ENCODE measurements at regions not wholly inside any gene's neighbourhood (a gene's known extent, or its start where the extent isn't known, plus 50 kb on each side); places are given as distances from the start of the nearest gene placed in this dataset.

DNA sequence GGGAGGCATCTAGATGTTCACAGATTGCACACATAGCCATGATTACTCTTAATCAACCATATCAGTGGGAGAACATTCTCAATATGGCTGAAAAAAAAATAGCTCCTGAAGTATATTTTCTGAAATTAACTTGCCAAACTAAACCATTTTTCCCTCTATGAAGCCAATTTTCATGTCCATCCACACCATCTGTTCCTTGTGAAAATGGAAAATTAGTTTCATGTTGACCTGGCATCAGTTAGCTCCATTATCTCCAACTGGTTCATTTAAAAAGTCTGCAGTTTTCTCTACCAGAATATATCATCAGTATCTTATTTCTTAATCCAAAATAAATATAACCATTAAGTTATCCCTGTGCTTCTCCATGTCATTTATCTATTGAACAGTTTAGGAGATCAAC, 138.8 kb upstream of the CDH10 start:
- H3K4me2 ChIP-seq (ENCODE audit: insufficient read depth in 1 of 2, low read depth in 2 of 2, low read length in 2 of 2) = no peak overlapping the region
- no peak overlapping the region for H4K8ac ChIP-seq (ENCODE audit: extremely low read depth, insufficient read depth, low read length)
- H3K23me2 ChIP-seq (ENCODE audit: low read depth, low read length) = no peaks in the 10 kb centered on the region
- H4K5ac ChIP-seq (ENCODE audit: insufficient read length, low read depth, low read length) = no peak overlapping the region
- H3K27me3 ChIP-seq (replicated peaks in 1 of 4; ENCODE audit: control insufficient read depth in 3 of 4, extremely low read depth in 1 of 4, insufficient read depth in 3 of 4, low read length in 3 of 4) = no peaks in the 10 kb centered on the region
- H2AK5ac ChIP-seq (ENCODE audit: low read depth, low read length) = no peak overlapping the region
- H3K79me1 ChIP-seq (ENCODE audit: low read depth, low read length) = no peaks in the 10 kb centered on the region
- DNase-seq (ENCODE audit: low read depth in 1 of 2, low spot score in 2 of 2) = no peak
- H3K4me3 ChIP-seq (ENCODE audit: extremely low read depth in 1 of 4, insufficient read depth in 2 of 4, low read depth in 3 of 4, low read length in 4 of 4) = no peak overlapping the region
- ChIA-PET CTCF (ENCODE audit: partially characterized antibody) (no interaction called here), POLR2A (ENCODE audit: partially characterized antibody) (no interaction called here)
- H4K91ac ChIP-seq (replicated peaks; ENCODE audit: insufficient read length, low read length) = no peak overlapping the region
- H3K14ac ChIP-seq (ENCODE audit: insufficient read length) = no peak overlapping the region
- H3K79me2 ChIP-seq (ENCODE audit: control insufficient read depth in 1 of 2, insufficient read depth in 2 of 2, low read length in 2 of 2) = no peaks in the 10 kb centered on the region
- H2BK15ac ChIP-seq (ENCODE audit: low read length) = no peak overlapping the region
- H2BK12ac ChIP-seq (ENCODE audit: low read depth, low read length) = no peak overlapping the region
- H3K4ac ChIP-seq (replicated peaks; ENCODE audit: insufficient read length, low read depth, low read length) = no peak overlapping the region
- H3K9ac ChIP-seq (replicated peaks in 1 of 4; ENCODE audit: extremely low read depth in 1 of 4, low read depth in 3 of 4, low read length in 3 of 4) = no peak overlapping the region
- no peak for FAIRE-seq
- no peak overlapping the region for H3K56ac ChIP-seq (replicated peaks; ENCODE audit: insufficient read length, low read depth, low read length)
- no peak overlapping the region for H2AFZ ChIP-seq (ENCODE audit: low read length)
- H2BK5ac ChIP-seq (ENCODE audit: low read depth, low read length) = no peak overlapping the region
- no peaks in the 10 kb centered on the region for H3K4me1 ChIP-seq (replicated peaks in 1 of 4; ENCODE audit: control insufficient read depth in 3 of 4, insufficient read depth in 4 of 4, low read length in 3 of 4)
- no peaks in the 10 kb centered on the region for H3K9me3 ChIP-seq (ENCODE audit: insufficient read depth in 2 of 2, low read depth in 1 of 2, low read length in 1 of 2)
- no peak overlapping the region for H2BK120ac ChIP-seq (replicated peaks; ENCODE audit: low read depth, low read length)
- no peak overlapping the region for H3K18ac ChIP-seq (ENCODE audit: extremely low read depth, low read length)
- H3K27ac ChIP-seq (ENCODE audit: low read depth, low read length) = no peak overlapping the region
- no peak overlapping the region for H2BK20ac ChIP-seq (ENCODE audit: low read length)
- H3K36me3 ChIP-seq (ENCODE audit: control insufficient read depth in 2 of 4, insufficient read depth in 4 of 4, low read length in 3 of 4) = no peaks in the 10 kb centered on the region
- no peak overlapping the region for H3K23ac ChIP-seq (ENCODE audit: insufficient read length)
- no peaks in the 10 kb centered on the region for H4K20me1 ChIP-seq (replicated peaks in 1 of 2; ENCODE audit: control insufficient read depth in 1 of 2, insufficient read depth in 2 of 2, low read length in 2 of 2)
- no peak for TF ChIP-seq BRCA1 (IDR thresholded peaks at IDR 0.05; ENCODE audit: low read depth, low read length)
- TF ChIP-seq CEBPB (IDR thresholded peaks at IDR 0.05; ENCODE audit: low read depth, low read length) = no peak
- no peak for TF ChIP-seq GTF2F1 (IDR thresholded peaks at IDR 0.05; ENCODE audit: borderline replicate concordance, low read depth, low read length)

Data from H1 (cell line).